Cerebellar cortex (tissue), 1 donor: ENCODE measurements at regions not wholly inside any gene's neighbourhood (a gene's known extent, or its start where the extent isn't known, plus 50 kb on each side); places are given as distances from the start of the nearest gene placed in this dataset.
"Not testable (repeated sequence)": the region's sequence is repeated elsewhere in the genome, so short reads cannot be mapped to it uniquely, and the experiment has no call there.

Experiments
- DNase-seq: peaks from one replicate; pipeline ENCODE4 v3.0.0-alpha.2; 2015; ENCODE audit warnings: low spot score

DNA sequence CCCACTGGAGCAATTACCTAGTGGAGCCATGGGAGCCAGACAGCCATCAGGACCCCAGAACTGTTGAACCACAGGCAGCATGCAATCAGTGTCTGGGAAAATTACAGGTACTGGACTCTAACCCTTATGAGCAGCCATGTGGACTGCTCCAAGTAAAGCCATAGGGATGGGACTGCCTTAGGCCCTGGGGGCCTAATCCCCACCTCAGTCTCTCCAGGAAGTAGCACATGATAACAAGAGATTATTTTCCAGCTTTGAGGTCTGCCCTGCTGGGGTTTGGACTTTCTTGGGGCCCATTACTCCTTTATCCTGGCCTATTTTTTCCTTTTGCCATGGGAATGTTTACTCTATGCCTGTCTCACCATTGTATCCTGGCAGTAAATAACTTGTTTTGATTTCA is 226.8 kb downstream of the AEBP2 start:
- DNase-seq, result no peak

DNA sequence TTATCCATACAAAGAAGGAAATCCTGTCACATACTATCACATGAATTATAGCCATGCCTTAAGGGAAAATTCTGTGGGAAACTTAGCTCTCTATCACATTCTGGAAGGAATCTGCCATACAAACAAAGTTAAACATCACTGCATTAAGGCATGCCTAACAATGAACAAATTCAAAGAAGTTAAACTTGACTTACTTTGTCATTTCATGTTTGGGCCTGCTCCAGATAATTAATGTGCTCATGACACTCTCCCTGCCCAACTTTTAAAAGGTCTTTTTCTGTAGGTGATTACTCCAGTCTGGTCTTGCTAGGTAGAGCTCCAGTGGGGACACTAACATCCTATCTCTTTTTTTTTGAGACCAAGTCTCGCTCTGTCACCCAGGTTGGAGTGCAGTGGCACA is 230.5 kb downstream of the AEBP2 start:
- DNase-seq, result no peak

DNA sequence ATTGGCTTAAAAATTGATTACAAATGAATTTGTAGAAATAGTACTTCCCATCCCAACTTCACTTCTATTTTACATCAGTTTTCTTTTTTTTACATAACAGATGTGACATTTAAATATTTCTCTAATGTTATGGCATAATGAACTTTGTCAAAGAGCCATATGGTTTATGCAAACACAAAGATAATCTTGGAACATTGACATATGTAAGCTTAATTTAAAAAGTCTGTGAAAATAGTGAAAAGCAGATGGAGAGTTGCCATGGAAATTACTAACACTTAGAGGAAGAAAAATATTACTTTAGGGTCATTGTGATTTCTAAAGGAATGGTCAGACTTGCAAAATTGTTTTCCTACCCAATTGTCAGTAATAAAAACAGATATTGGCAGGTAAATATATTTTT is 232.4 kb downstream of the AEBP2 start:
- DNase-seq, result no peak

DNA sequence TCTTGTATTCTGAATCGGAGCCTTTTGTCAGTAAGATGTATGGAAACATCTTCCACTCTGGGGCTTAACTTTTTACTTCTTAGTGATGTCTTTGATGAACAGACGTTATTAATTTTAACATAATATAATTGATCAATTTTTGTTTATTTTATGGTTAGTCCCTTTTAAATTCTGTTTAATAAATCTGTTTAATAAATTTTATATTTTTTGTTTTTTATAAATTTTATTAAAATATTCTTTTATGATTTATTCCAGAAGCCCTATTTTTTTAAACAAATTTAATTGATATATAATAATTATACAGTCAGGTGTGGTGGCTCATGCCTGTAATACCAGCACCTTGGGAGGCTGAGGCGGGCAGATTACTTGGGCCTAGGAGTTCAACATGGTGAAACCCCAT is 235.1 kb downstream of the AEBP2 start:
- no peak for DNase-seq

DNA sequence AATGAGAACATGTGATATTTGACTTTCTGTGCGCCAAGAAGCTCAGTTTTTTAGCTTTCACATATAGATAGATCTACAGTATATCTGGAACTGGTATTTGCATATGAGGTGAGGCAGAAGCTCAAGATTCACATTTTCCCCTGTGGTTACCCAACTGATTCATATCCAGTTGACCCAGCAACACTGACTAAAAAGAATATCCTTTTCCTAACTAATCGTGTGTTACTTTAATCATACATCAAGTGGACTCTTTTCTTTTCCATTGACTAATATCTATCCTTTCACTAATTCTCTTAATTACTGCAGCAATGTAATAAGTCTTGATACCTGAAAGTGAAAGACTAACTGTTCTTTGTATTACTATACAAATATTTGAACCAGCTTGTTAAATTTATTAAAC is 236.1 kb downstream of the AEBP2 start:
- DNase-seq, result no peak

DNA sequence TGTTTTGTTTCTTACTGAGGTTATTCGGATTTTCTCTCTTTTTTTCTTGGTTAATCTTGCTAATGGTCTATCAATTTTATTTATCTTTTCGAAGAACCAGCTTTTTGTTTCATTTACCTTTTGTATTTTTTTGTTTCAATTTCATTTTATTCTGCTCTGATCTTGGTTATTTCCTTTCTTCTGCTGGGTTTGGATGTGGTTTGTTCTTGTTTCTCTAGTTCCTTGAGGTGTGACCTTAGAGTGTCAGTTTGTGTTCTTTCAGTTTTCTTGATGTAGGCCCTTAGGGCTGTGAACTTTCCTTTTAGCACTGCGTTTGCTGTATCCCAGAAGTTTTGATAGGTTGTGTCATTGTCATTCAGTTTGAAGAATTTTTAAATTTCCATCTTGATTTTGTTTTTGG is 239.2 kb downstream of the AEBP2 start:
- DNase-seq, result not testable (repeated sequence)

DNA sequence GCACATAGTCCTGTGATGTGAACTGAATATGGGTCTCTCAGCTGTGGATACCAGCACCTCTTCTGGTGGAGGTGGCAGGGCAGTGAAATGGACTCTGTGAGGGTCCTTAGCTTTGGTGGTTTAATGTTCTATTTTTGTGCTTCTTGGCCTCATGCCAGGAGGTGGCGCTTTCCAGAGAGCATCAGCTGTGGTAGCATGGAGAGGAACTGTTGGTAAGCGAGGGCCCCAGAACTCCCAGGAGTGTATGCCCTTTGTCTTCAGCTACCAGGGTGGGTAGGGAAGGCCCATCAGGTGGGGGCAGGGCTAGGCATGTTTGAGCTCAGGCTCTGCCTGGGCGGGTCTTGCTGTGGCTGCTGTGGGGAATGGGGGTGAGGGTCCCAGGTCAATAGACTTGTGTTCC is 241.7 kb downstream of the AEBP2 start:
- no peak for DNase-seq

DNA sequence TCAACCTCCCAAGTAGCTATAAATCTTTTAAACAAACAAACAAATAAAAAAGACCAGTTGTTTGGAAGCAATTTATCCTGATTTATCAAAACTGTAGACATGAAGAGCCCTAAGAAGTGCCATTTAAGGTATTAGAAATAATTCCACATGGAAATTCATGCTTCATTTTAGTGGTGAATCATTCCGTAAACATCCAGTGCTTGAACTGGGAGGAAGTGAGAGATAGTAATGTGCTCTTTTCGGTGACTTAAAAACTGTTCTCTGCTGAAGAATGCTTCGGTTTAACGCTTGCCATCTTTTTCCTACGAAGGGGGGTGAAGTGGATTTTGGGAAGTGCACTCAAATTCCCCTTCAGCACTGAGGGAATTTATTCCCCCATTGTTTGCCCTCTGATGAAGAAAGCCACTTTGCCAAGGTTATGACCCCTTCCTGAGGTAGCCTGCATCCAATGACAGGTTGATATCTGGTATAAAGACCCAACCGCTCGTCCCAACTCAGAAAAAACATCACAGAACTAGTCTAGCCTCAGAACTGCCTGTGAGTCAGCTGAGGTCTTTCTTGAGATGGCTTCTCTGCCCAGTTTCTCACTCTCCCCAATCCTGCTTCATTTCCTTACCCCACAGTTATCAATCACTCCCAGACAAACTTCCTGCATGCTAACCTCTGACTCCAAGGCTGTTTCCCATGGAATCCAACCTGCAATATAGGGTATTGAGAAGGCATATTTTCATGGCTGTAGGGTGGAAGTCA is 244.1 kb downstream of the AEBP2 start:
- DNase-seq, result no peak

DNA sequence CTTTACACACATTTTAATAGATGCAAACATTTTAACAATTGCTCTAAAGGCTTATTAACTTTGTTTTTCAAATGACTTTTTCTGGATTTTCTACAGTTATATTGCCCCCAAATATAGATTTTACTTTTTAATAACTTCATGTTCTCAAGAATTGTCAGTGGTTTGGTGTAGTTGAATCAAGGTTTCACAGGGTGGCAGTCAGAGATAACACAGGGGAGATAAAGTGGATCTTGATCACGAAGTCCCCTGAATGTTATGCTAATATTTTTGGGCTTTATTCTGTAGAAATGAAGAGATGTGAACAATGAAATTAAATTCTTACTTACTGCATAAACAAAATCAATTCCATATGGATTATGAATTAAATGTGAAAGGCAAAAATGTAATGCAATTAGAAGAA is 248.1 kb downstream of the AEBP2 start:
- no peak for DNase-seq

DNA sequence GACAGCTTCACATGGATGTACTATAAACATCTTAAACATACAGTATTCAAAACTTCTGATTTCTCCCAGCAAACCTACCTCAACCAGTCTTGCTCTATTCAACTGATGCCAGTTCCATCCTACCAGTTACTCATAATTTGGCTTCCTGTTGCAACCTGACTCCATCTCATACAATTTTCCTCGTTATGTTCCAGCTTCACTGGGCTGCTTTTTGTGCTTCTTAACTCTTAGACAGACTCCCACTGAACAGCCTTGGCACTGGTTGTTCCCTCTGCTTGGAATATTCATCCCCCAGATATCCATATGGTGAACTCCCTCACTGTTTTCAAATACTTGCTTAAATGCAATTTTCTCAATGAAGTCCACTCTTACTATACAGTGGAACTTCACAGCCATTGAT is 249.2 kb downstream of the AEBP2 start:
- DNase-seq, result no peak

DNA sequence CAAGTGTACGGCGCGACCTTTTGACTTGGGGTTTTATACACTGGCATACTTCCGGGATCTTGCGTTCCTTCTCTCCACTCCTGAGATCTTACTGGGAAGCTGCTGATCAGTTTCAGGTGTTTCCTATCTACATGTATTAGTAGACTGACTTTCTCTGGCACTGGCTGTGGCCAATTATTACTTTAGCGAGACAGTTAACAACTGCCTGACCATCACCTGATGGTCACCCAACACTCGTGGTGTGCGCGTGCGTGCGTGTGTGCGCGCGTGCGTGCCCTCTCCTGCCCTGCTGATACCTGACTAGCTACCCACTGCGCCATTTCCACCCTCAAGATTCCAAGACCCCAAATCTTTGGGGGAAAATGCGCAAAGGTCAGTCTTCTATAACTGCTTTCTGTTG is 249.9 kb downstream of the AEBP2 start:
- no peak for DNase-seq

DNA sequence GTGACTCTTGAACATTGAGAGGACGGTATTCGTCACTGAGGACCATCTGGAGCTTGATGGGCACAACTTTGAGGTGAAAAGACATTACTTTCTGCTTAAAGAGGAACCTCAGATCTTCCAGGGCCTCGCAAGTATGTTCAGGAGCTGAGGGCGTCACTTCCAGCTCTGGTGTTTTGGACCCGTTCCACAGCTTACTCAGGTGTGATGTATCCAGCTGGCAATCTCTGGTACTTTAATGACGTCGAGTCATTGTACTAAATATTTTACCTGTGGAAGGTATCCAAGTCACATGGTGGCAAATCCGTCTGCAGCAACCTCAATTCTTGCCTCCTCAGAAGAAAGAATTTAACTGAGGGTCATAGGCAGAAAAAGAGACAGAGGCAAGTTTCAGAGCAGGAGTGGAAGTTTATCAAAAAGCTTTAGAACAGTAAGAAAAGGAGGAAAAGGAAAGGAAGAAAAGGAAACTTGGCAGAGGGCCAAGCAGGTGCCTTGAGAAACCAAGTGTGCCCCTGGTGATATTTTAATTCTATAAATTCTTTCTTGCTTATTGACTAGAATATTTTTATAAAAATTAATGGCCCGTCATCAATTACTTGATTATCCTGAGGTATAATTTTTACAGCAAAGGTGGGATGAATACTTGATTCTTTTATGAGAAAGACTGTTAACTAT is 250.6 kb downstream of the AEBP2 start:
- no peak for DNase-seq

DNA sequence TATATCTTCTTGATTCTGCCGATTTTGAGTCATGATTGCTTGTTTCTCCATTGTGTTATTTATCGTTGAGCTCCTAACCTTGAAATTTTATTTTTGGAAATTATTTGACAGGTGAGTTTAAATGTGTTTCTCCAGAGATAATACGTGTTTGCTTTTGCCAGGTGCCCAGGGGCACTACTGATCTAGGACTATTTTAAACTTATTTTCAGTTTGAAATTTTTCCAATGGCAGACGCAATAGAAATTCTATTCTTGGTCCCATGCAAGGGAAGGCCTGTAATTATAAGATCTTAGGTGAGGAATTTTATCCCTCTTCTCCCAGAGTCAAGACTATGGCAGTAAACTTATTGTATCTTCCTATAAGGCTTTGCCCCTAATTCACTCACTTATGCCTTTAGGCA is 252.8 kb downstream of the AEBP2 start:
- no peak for DNase-seq

DNA sequence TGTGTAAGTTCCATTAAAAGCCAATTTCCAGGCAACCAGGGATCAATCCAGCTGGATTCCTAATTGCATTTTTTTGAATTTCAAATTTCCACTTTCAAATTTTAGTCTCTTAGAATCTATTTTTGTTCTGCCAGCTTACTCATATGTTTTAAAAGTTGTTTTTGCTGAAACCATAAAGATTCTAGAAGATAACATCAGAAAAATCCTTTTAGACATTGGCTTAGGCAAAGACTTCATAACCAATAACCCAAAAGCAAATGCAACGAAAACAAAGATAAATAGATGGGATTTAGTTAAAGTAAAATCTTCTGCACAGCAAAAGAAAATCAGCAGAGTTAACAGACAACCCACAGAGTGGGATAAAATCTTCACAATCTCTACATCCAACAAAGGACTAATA is 253.3 kb downstream of the AEBP2 start:
- DNase-seq, result no peak

DNA sequence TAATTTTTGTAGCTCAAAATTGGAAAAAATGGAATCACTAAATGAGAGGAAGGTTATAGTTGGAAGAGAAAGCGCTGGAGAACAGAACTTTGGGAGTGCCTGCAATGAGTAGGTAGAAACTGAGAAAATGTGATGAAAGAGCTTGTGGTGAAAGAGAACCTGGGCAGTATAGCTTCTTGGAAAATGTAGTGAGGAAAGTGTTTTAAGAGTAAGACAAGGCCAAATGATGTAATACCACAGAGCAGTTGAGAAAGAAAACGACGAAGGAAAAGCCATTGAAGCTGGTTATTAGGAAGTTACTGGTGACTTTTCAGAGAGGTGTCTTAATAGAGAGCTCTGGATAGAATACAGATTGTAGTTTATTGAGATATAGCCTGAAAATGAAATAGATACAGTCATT is 255.3 kb downstream of the AEBP2 start:
- no peak for DNase-seq

DNA sequence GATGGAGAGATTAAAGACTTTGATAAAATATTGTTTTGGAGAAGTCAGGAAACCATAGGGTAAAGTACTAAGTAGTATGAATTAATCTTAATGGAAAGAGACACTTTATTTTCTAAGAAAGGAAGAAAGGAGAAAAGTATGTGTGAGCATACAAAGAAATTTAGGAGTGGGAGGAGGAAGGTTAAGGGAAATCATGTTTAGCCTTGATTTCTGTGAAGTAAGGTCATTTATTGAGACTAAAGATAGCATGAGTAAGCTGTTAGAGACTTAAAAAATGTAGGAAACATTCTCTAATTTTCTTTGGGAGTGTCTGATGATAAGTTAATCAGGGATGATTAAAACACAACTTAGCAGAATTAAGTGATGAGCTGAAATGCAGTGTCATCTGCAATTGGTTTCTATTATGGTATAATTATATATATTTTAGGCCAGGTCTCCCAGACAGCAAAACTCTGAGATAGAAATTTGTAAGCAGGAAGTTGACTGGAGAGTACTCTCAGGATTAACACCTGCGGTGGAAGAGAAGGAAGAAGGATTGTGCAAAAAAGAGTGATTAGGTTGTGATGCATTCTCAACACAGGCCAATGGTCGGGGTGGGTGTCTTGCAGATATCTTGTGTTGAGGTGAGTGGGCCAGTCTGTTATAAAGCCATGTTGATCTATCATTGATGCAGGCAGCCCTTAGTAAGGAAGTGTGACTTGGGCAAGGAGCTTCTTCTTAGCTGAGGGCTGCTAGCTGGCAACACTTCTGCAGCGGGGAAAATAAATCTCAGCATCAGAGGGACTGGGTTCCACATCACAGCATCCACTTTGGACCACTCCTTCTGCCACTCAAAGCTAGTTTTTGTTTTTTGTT is 256.2 kb downstream of the AEBP2 start:
- no peak for DNase-seq

DNA sequence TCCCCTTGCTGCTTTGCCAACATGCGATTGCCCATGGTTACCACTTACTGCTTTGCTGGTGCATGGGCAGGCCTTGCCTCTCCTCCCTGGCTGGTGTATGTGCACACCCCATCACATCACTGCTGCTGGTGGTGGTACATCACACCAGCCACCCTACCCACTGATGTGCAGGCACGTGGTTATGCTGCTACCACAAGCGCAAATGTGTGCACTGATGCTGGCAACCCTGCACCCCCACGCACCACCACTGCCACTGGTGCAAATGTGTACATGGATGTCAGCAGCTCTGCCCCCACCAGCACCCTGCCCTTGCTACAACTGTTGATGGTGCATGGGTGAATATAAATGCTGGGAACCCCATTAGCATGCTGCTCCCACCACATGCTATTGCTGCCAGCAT is 261.7 kb downstream of the AEBP2 start:
- no peak for DNase-seq

DNA sequence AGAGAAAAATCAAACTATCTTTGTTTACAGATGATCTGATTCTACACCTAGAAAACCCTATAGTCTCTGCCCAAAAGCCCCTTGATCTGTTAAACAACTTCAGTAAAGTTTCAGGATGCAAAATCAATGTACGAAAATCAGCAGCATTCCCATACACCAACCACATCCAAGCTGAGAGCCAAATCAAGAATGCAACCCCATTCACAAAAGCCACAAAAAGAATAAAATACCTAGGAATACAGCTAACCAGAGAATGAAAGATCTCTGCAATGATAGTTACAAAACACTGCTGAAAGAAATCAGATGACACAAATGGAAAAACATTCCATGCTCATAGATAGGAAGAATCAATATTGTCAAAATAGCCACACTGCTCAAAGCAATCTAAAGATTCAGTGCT is 265.7 kb downstream of the AEBP2 start:
- no peak for DNase-seq

DNA sequence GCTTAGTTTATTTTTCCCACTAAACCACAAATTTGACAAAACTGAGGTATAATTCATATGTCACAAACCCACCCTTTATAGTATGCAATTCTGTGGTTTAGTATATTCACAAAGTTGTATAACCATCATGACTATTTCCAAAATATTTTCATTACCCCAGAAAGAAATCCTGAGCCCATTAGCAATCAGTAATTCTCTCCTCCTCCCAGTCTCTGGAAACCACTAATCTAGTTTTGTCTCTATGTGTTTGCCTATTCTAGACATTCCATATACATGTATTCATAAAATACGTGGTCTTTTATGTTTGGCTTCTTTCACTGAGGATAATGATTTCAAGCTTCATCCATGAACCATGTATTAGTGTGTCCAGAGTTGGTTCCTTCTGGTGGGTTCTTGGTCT is 267.6 kb downstream of the AEBP2 start:
- DNase-seq, result no peak

DNA sequence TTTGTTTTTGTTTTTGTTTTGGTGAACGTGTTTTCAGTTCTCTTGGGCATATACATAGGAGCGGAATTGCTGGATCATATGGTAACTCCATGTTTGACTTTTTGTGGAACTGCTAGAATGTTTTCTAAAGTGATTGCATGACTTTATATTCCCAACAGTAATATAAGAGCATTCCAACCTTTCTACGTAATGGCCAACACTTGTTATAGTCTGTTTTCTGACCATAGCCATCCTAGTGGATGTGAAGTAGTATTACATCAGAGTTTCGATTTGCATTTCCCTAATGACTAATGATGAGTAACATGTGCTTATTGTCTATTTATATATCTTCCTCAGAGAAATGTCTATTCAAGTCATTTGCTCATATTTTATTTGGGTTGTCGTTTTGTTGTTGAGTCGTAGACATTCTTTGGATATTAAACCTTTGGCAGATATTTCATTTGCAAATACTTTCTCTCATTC is 268.7 kb downstream of the AEBP2 start:
- no peak for DNase-seq

DNA sequence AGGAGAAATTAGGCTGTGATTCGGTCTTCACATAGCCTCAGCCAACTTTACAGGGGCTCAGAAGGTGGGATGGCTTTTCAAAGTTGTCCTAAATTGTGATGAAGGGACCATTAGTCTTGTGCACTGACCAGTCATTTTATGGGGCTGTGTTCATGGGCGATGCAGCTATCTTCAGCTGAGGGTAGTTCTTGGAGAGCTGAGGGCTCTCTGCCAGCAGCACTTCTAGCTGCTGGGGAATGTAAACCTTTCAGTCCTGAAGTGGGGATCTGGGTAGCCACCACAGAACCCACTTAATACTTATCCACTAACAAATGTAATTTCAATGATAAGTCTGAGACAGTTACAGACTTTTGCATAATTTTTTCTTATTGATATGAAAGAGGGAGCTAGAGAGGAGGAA is 270.6 kb downstream of the AEBP2 start:
- no peak for DNase-seq

DNA sequence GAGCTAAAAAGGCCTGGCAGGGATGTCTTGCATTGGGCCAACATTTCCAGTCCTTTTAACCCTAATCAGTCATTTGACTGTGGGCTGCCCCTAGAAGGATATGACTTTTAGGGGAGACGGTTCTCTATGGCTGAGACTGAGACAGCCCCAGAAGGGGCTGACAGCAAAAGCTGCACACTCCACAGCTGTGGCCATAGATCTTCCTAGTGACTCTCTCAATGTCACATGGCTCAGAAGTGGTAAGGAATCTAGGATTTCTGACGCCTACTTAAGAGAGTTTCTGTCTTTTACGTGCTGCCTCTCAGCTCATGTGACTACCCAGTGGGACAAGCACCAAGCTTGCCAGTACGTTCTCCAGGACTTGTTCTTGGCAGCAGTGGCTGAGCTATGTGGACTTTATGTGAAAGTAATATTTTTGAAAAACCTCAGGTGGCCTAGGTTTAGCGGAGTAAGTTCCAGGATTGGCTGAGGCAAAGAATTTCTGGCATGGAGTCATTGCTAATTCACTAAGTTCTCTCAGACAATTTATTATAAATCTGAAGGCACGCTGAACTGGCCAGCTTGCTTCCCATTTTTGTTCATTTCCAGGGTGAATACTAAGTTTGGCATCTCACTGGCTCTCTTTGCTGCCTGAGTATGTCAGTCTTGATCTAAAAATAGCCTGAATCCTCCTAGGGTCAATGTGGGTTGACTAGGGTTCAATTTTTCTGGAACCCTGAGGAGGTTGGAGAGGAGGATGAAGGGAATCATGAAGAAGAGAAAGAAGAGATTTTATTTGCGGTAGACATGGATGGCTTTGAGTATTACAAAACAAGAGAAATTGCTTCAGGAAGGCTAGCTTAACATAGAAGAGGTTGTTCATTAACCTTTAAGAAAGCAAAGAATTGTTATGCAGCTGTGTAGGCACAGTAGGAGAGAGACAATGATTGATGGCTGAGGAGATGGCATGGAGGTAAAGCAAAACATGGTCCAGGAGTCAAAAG is 271.8 kb downstream of the AEBP2 start:
- no peak for DNase-seq
